ENCODE measurements at regions not wholly inside any gene's neighbourhood (a gene's known extent, or its start where the extent isn't known, plus 50 kb on each side); places are given as distances from the start of the nearest gene placed in this dataset.

- Histone ChIP-seq H3K79me2 (ENCODE audit: insufficient read depth, low read depth, low read length) (no peaks in the 10 kb centered on the region), H2AFZ (ENCODE audit: low read length) (no peak overlapping the region), H3K36me3 (ENCODE audit: insufficient read depth, low read length) (no peaks in the 10 kb centered on the region), H4K20me1 (ENCODE audit: insufficient read depth, low read length) (no peaks in the 10 kb centered on the region), H3K4me1 (ENCODE audit: insufficient read depth, low read length, poor library complexity, severe bottlenecking) (no peaks in the 10 kb centered on the region), H3K4me2 (ENCODE audit: low read length) (no peak overlapping the region), H3K9me2 (ENCODE audit: insufficient read depth, low read length) (no peaks in the 10 kb centered on the region), H3K27ac (ENCODE audit: low read depth, low read length, poor library complexity, severe bottlenecking) (no peak overlapping the region), H3K9me3 (ENCODE audit: low read length) (no peaks in the 10 kb centered on the region), H3K4me3 (ENCODE audit: low read depth, low read length, poor library complexity, severe bottlenecking) (no peak overlapping the region)
- CTCF ChIA-PET (ENCODE audit: unreplicated experiment) = no interaction called here
- TF ChIP-seq EZH2phosphoT487 (IDR thresholded peaks at IDR 0.05; ENCODE audit: borderline replicate concordance, low read depth, low read length) (no peak), CTCF (conservative IDR thresholded peaks at IDR 0.05; ENCODE audit: low read length) (no peak)
- DNase-seq (ENCODE audit: low spot score) = no peak
- POLR2A ChIA-PET = no interaction called here
- no TSS peak for BruUV-seq (replicated peaks)
- intact Hi-C loops (cut with micrococcal nuclease; ENCODE audit: unreplicated experiment) = no loop called here
These were observed 988.0 kb upstream of the SEMA6A start for GRCh38 chr5:117562647-117563046.

GRCh38 chr5:117561531-117561930 lies 986.9 kb upstream of the SEMA6A start:
- intact Hi-C loops (cut with micrococcal nuclease; ENCODE audit: unreplicated experiment) = no loop called here
- CTCF ChIA-PET (ENCODE audit: unreplicated experiment) = no interaction called here
- BruUV-seq (replicated peaks) = no TSS peak

More at GRCh38 chr5:117561531-117561930, 986.9 kb upstream of the SEMA6A start:
- H3K9me3 ChIP-seq (ENCODE audit: low read length) = no peaks in the 10 kb centered on the region
- no peak overlapping the region for H2AFZ ChIP-seq (ENCODE audit: low read length)
- no peak overlapping the region for H3K27ac ChIP-seq (ENCODE audit: low read depth, low read length, poor library complexity, severe bottlenecking)
- H3K9me2 ChIP-seq (ENCODE audit: insufficient read depth, low read length) = no peaks in the 10 kb centered on the region
- no peaks in the 10 kb centered on the region for H3K79me2 ChIP-seq (ENCODE audit: insufficient read depth, low read depth, low read length)
- H4K20me1 ChIP-seq (ENCODE audit: insufficient read depth, low read length) = no peaks in the 10 kb centered on the region
- no peaks in the 10 kb centered on the region for H3K4me1 ChIP-seq (ENCODE audit: insufficient read depth, low read length, poor library complexity, severe bottlenecking)
- no peak overlapping the region for H3K4me3 ChIP-seq (ENCODE audit: low read depth, low read length, poor library complexity, severe bottlenecking)
- TF ChIP-seq EZH2phosphoT487 (IDR thresholded peaks at IDR 0.05; ENCODE audit: borderline replicate concordance, low read depth, low read length) = no peak
- TF ChIP-seq CTCF (conservative IDR thresholded peaks at IDR 0.05; ENCODE audit: low read length) = no peak
- POLR2A ChIA-PET = interaction anchor here (1.0 kb wide), 1 partner anchor 15 kb away, joined by 3 read pairs; no protein-coding TSS in a partner anchor
- no peak overlapping the region for H3K4me2 ChIP-seq (ENCODE audit: low read length)
- DNase-seq (ENCODE audit: low spot score) = no peak
- H3K36me3 ChIP-seq (ENCODE audit: insufficient read depth, low read length) = no peaks in the 10 kb centered on the region
